Hepatocyte (in vitro differentiated cells): ENCODE measurements at regions not wholly inside any gene's neighbourhood (a gene's known extent, or its start where the extent isn't known, plus 50 kb on each side); places are given as distances from the start of the nearest gene placed in this dataset.

ENCODE experiments used
- EZH2 ChIP-seq: fragments of 200-600 bp; sonication (generic); IDR thresholded peaks from 2 replicates; pipeline ENCODE4 v1.6.1; 2016; ENCODE audit warnings: antibody characterized with exemption, mild to moderate bottlenecking, borderline replicate concordance
- EZH2phosphoT487 ChIP-seq: fragments of 200-600 bp; sonication (generic); IDR thresholded peaks from one replicate; pipeline ENCODE4 v1.6.1; 2018; ENCODE audit warnings: antibody characterized with exemption, mild to moderate bottlenecking, low read depth, moderate library complexity; ENCODE audit not compliant: unreplicated experiment, severe bottlenecking
- TF ChIP-seq, protein P1 (sequence below): fragments of 200-600 bp; sonication (generic); IDR thresholded peaks from 2 replicates; pipeline ENCODE4 v1.5.1; 2016; ENCODE audit warnings: antibody characterized with exemption, mild to moderate bottlenecking; ENCODE audit not compliant: poor library complexity

DNA sequence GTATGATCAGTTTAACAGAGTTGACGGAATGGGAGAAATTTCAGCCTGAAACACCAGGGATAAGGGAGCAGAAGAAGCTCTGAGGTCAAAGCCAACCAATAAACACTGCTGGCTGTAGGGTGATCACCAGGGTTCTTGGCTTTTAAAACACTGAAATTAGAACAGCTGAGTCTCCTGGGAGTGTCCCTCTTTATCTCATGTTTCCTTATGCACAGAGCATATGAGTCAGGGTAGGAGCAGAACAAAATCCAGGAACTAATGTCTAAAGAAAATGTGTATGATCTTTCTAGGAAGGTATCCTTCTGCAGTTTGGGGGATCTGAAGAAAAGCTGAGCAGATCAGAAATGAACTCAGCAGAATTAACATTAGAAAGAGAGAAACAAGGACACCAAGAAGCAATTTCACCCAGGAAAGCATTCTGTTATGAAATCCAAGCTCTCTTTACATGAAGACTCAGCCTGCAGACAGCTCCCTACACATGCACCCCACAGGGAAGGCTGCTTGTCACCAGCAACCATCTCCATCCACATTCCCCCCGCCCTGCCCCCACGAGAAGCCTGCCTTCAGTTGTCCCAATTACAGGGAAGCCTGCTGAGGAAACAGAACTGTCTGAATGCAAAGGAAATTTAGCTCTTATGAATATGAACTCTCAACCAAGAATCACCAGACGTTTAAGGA, 469.7 kb downstream of the PDCD6IP start:
- TF ChIP-seq, protein P1, sequence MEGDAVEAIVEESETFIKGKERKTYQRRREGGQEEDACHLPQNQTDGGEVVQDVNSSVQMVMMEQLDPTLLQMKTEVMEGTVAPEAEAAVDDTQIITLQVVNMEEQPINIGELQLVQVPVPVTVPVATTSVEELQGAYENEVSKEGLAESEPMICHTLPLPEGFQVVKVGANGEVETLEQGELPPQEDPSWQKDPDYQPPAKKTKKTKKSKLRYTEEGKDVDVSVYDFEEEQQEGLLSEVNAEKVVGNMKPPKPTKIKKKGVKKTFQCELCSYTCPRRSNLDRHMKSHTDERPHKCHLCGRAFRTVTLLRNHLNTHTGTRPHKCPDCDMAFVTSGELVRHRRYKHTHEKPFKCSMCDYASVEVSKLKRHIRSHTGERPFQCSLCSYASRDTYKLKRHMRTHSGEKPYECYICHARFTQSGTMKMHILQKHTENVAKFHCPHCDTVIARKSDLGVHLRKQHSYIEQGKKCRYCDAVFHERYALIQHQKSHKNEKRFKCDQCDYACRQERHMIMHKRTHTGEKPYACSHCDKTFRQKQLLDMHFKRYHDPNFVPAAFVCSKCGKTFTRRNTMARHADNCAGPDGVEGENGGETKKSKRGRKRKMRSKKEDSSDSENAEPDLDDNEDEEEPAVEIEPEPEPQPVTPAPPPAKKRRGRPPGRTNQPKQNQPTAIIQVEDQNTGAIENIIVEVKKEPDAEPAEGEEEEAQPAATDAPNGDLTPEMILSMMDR, result no peak
- TF ChIP-seq EZH2phosphoT487, result no peak
- TF ChIP-seq EZH2, result no peak
